Fibroblast of lung (primary cell): ENCODE measurements at regions not wholly inside any gene's neighbourhood (a gene's known extent, or its start where the extent isn't known, plus 50 kb on each side); places are given as distances from the start of the nearest gene placed in this dataset.

Source experiments
- DNase-seq, 2 donors: peaks; one replicate each; pipeline versions ENCODE4 v3.0.0 to v3.0.0-alpha.2; 2010; ENCODE audit warnings: low read depth in 2 of 2
- H2AFZ ChIP-seq: 2 replicates; pipeline ENCODE4 v1.5.1; 2012; ENCODE audit warnings: low read length, control low read depth, inconsistent platforms
- H3K27ac ChIP-seq: 2 replicates; pipeline ENCODE4 v1.5.1; 2011; ENCODE audit warnings: low read length, control low read depth; ENCODE audit not compliant: insufficient read depth
- H3K27me3 ChIP-seq: 2 replicates; pipeline ENCODE4 v1.5.1; 2011; ENCODE audit warnings: mild to moderate bottlenecking, low read length; ENCODE audit not compliant: control insufficient read depth, insufficient read depth
- H3K36me3 ChIP-seq: 2 replicates; pipeline ENCODE4 v1.5.1; 2011; ENCODE audit warnings: low read length; ENCODE audit not compliant: control insufficient read depth, insufficient read depth
- H3K4me1 ChIP-seq: 2 replicates; pipeline ENCODE4 v1.5.1; 2011; ENCODE audit warnings: low read length; ENCODE audit not compliant: control insufficient read depth, insufficient read depth; ENCODE audit errors: extremely low read depth
- H3K4me2 ChIP-seq: 2 replicates; pipeline ENCODE4 v1.5.1; 2011; ENCODE audit warnings: low read length, control low read depth; ENCODE audit not compliant: insufficient read depth; ENCODE audit errors: extremely low read depth
- H3K4me3 ChIP-seq, 4 experiments: fragments of 200-600 bp in 1 of 4; sonication (generic) in 1 of 4; replicated peaks in 1 of 4; 2 replicates each; pipeline ENCODE4 v1.5.1; 2011 to 2016; ENCODE audit warnings: low read length in 4 of 4, low read depth in 3 of 4, mild to moderate bottlenecking in 3 of 4, control low read depth in 2 of 4, inconsistent platforms in 1 of 4, mixed read lengths in 1 of 4; ENCODE audit not compliant: insufficient read depth in 1 of 4; ENCODE audit errors: control extremely low read depth in 1 of 4
- H3K79me2 ChIP-seq: 2 replicates; pipeline ENCODE4 v1.5.1; 2012; ENCODE audit warnings: mild to moderate bottlenecking, low read length, inconsistent platforms; ENCODE audit not compliant: control insufficient read depth, insufficient read depth
- H3K9ac ChIP-seq: 2 replicates; pipeline ENCODE4 v1.5.1; 2011; ENCODE audit warnings: mild to moderate bottlenecking, low read length, control low read depth; ENCODE audit not compliant: insufficient read depth
- H3K9me3 ChIP-seq: 2 replicates; pipeline ENCODE4 v1.5.1; 2012; ENCODE audit warnings: low read depth, low read length; ENCODE audit not compliant: control insufficient read depth, insufficient read depth
- H4K20me1 ChIP-seq: 2 replicates; pipeline ENCODE4 v1.5.1; 2011; ENCODE audit warnings: low read length; ENCODE audit not compliant: control insufficient read depth, insufficient read depth; ENCODE audit errors: extremely low read depth
- EZH2 ChIP-seq: IDR thresholded peaks from 2 replicates; pipeline ENCODE4 v1.5.1; 2012; ENCODE audit warnings: low read length, control low read depth, mild to moderate bottlenecking; ENCODE audit errors: missing control alignments
- TF ChIP-seq, protein P1 (sequence below), 2 donors: IDR thresholded peaks in 1 of 2; conservative IDR thresholded peaks in 1 of 2; 1 replicate in 1 of 2; 2 replicates in 1 of 2; pipeline ENCODE4 v1.5.1; 2011 to 2012; ENCODE audit warnings: low read length in 2 of 2, control low read depth in 1 of 2, inconsistent platforms in 1 of 2, low read depth in 1 of 2, mild to moderate bottlenecking in 1 of 2

DNA sequence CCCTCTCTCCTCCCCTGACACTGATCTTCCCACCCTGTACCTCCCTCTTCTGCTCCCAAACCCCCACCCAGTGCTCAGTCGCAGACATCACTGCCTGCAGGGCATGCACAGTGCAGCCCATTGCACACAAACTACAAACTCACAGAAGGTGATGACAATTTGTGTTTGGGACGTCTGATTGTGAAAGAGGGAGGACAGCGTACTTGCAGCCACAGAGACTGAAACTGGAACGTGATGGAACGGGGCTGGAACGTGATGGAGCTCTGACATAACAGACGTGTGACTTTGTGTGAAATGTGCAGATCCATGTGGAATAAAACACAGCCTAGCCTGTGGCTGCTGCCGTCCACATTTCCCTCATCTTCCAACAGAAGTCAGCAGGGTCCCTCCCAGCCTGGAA, 57.3 kb upstream of the CEACAM8 start:
- H3K4me1 ChIP-seq = no peaks in the 10 kb centered on the region
- H3K27me3 ChIP-seq = no peaks in the 10 kb centered on the region
- no peaks in the 10 kb centered on the region for H3K79me2 ChIP-seq
- H3K4me2 ChIP-seq = no peak overlapping the region
- H4K20me1 ChIP-seq = no peaks in the 10 kb centered on the region
- H3K27ac ChIP-seq = no peak overlapping the region
- no peak overlapping the region for H3K9ac ChIP-seq
- no peaks in the 10 kb centered on the region for H3K9me3 ChIP-seq
- H3K4me3 ChIP-seq = no peak overlapping the region
- no peak for TF ChIP-seq EZH2
- TF ChIP-seq, protein P1, sequence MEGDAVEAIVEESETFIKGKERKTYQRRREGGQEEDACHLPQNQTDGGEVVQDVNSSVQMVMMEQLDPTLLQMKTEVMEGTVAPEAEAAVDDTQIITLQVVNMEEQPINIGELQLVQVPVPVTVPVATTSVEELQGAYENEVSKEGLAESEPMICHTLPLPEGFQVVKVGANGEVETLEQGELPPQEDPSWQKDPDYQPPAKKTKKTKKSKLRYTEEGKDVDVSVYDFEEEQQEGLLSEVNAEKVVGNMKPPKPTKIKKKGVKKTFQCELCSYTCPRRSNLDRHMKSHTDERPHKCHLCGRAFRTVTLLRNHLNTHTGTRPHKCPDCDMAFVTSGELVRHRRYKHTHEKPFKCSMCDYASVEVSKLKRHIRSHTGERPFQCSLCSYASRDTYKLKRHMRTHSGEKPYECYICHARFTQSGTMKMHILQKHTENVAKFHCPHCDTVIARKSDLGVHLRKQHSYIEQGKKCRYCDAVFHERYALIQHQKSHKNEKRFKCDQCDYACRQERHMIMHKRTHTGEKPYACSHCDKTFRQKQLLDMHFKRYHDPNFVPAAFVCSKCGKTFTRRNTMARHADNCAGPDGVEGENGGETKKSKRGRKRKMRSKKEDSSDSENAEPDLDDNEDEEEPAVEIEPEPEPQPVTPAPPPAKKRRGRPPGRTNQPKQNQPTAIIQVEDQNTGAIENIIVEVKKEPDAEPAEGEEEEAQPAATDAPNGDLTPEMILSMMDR (conservative IDR thresholded peaks at IDR 0.05 in 1 of 2, IDR thresholded peaks at IDR 0.05 in 1 of 2; ENCODE audit: low read depth in 1 of 2, low read length in 2 of 2) = no peak
- no peak for DNase-seq
- H2AFZ ChIP-seq = no peak overlapping the region
- H3K36me3 ChIP-seq = no peaks in the 10 kb centered on the region
